PFSK-1 (cell line): ENCODE measurements at regions not wholly inside any gene's neighbourhood (a gene's known extent, or its start where the extent isn't known, plus 50 kb on each side); places are given as distances from the start of the nearest gene placed in this dataset.

Experiments
- POLR2AphosphoS5 ChIP-seq: IDR thresholded peaks from 2 replicates; pipeline ENCODE4 v1.6.1; 2012; ENCODE audit warnings: low read depth, mild to moderate bottlenecking, control low read depth, low read length, moderate library complexity
- TAF1 ChIP-seq: IDR thresholded peaks from 2 replicates; pipeline ENCODE4 v1.6.1; 2012; ENCODE audit warnings: low read length, control low read depth, borderline replicate concordance; ENCODE audit not compliant: insufficient read depth

- TF ChIP-seq POLR2AphosphoS5, result no peak
- no peak for TF ChIP-seq TAF1
Measured at GRCh38 chr3:44125882-44126281, 115.8 kb upstream of the TOPAZ1 start.
